ENCODE measurements at regions not wholly inside any gene's neighbourhood (a gene's known extent, or its start where the extent isn't known, plus 50 kb on each side); places are given as distances from the start of the nearest gene placed in this dataset.
"Not testable (repeated sequence)": the region's sequence is repeated elsewhere in the genome, so short reads cannot be mapped to it uniquely, and the experiment has no call there.

GRCh38 chr9:64773491-64773931 lies 511.5 kb downstream of the FOXD4L5 start:
- DNase-seq (ENCODE audit: low read depth, low spot score): no peak
- RAD21 ChIA-PET (ENCODE audit: unreplicated experiment): no interaction called here
- Histone ChIP-seq H3K27ac (ENCODE audit: control insufficient read depth, insufficient read depth) (no peak overlapping the region), H3K36me3 (ENCODE audit: control insufficient read depth in 2 of 2, insufficient read depth in 2 of 2, low read length in 1 of 2) (no peaks in the 10 kb centered on the region), H3K4me3 (no peak overlapping the region; the same call in 1 of the 2 replicates), H3K4me1 (ENCODE audit: control insufficient read depth, insufficient read depth, low read length) (no peaks in the 10 kb centered on the region), H4K20me1 (ENCODE audit: control insufficient read depth, insufficient read depth) (no peaks in the 10 kb centered on the region), H3K27me3 (replicated peaks in 1 of 2; ENCODE audit: control insufficient read depth in 2 of 2, insufficient read depth in 2 of 2, low read length in 1 of 2) (no peaks in the 10 kb centered on the region), H3K9ac (ENCODE audit: control insufficient read depth, insufficient read depth, low read length) (no peak overlapping the region), H3K4me2 (ENCODE audit: control insufficient read depth, insufficient read depth) (no peak overlapping the region), H3K79me2 (ENCODE audit: control insufficient read depth, insufficient read depth, low read length) (no peaks in the 10 kb centered on the region), H2AFZ (ENCODE audit: control insufficient read depth, low read depth, low read length) (no peak overlapping the region), H3K9me3 (replicated peaks; ENCODE audit: control insufficient read depth, insufficient read depth, low read length) (no peaks in the 10 kb centered on the region)
- BruUV-seq (replicated peaks): no TSS peak
- FAIRE-seq: no peak
- in situ Hi-C loops (cut with MboI) (no loop called here), intact Hi-C loops (cut with micrococcal nuclease; ENCODE audit: unreplicated experiment) (no loop called here)
- TF ChIP-seq KAT2A (conservative IDR thresholded peaks at IDR 0.05; ENCODE audit: control insufficient read depth, low read depth, low read length) (no peak), PAX8 (IDR thresholded peaks at IDR 0.05) (no peak), ZNF592 (IDR thresholded peaks at IDR 0.05) (no peak), CUX1 (IDR thresholded peaks at IDR 0.05; ENCODE audit: insufficient replicate concordance, low read depth, low read length) (no peak), EGR1 (IDR thresholded peaks at IDR 0.05; ENCODE audit: borderline replicate concordance in 1 of 2, low read depth in 2 of 2, low read length in 2 of 2) (peak in 1 of 2 experiments; percentile 23; a peak in 1 of 3 replicates), YY1 (IDR thresholded peaks at IDR 0.05; ENCODE audit: low read depth, low read length) (no peak), STAT1 (conservative IDR thresholded peaks at IDR 0.05) (no peak)
- peak; percentile 18; the same call in 1 of the 3 replicates for ATAC-seq
- 3% methylated on average over 6 of the region's 59 CpGs for WGBS (ENCODE audit: insufficient coverage, insufficient replicate concordance, low lambda C conversion rate, missing lambda C conversion rate)
- CTCF ChIA-PET: no interaction called here
- SMC1A ChIA-PET (ENCODE audit: uncharacterized antibody, unreplicated experiment): no interaction called here
- POLR2A ChIA-PET: no interaction called here

- SMC1A ChIA-PET (ENCODE audit: uncharacterized antibody, unreplicated experiment); H3K36me3 ChIP-seq (ENCODE audit: control insufficient read depth in 2 of 2, insufficient read depth in 2 of 2, low read length in 1 of 2); H3K9ac ChIP-seq (ENCODE audit: control insufficient read depth, insufficient read depth, low read length); H3K27ac ChIP-seq (ENCODE audit: control insufficient read depth, insufficient read depth); H3K4me2 ChIP-seq (ENCODE audit: control insufficient read depth, insufficient read depth); CTCF ChIA-PET; RAD21 ChIA-PET (ENCODE audit: unreplicated experiment); in situ Hi-C loops (cut with MboI); POLR2A ChIA-PET; BruUV-seq (replicated peaks); intact Hi-C loops (cut with micrococcal nuclease; ENCODE audit: unreplicated experiment); DNase-seq (ENCODE audit: low read depth, low spot score); ATAC-seq; H4K20me1 ChIP-seq (ENCODE audit: control insufficient read depth, insufficient read depth); FAIRE-seq; H3K79me2 ChIP-seq (ENCODE audit: control insufficient read depth, insufficient read depth, low read length); H2AFZ ChIP-seq (ENCODE audit: control insufficient read depth, low read depth, low read length); H3K4me1 ChIP-seq (ENCODE audit: control insufficient read depth, insufficient read depth, low read length); H3K9me3 ChIP-seq (replicated peaks; ENCODE audit: control insufficient read depth, insufficient read depth, low read length); H3K27me3 ChIP-seq (replicated peaks in 1 of 2; ENCODE audit: control insufficient read depth in 2 of 2, insufficient read depth in 2 of 2, low read length in 1 of 2): not testable (repeated sequence)
- WGBS (ENCODE audit: insufficient coverage, insufficient replicate concordance, low lambda C conversion rate, missing lambda C conversion rate): 0% methylated on average over 10 of the region's 67 CpGs
- H3K4me3 ChIP-seq: peak overlapping the region; percentile 36; the same call in 1 of the 2 replicates
Observed at GRCh38 chr9:64772751-64773331, 512.2 kb downstream of the FOXD4L5 start.

Measured in GM12878 (cell line).